ENCODE measurements at regions not wholly inside any gene's neighbourhood (a gene's known extent, or its start where the extent isn't known, plus 50 kb on each side); places are given as distances from the start of the nearest gene placed in this dataset.

DNA sequence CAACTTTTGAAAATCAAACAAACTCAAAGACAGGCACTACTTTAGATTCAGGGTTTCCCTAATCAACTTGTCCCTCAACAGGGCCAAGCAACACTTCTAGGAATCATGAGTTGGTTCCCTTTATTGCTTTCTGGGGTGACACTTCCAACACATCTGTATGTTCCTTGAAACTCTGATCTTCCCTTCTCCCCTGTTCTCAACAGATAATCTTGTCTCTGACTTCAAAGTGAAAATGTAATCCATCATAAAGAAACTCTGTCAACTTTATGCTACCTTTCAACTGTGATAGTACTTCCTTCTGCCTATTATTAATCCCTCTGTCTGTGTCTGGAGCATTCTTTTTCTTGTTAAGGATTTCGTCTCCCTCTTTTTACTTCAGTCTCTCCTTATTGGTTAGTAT is 250.1 kb upstream of the MEF2C start:
- H3K27me3 ChIP-seq = no peaks in the 10 kb centered on the region
- H3K27ac ChIP-seq = no peak overlapping the region
- intact Hi-C loops (cut with DNase I) = no loop called here
- 93 to 98% methylated on average over 1 of the region's 1 CpG for whole genome bisulfite sequencing, 2 donors
- no peak overlapping the region for H3K4me3 ChIP-seq
- no peaks in the 10 kb centered on the region for H3K36me3 ChIP-seq
- TF ChIP-seq POLR2A (IDR thresholded peaks at IDR 0.05) (no peak), POLR2AphosphoS5 (IDR thresholded peaks at IDR 0.05) (no peak), EP300 (IDR thresholded peaks at IDR 0.05) (no peak)
- TF ChIP-seq, protein P1, sequence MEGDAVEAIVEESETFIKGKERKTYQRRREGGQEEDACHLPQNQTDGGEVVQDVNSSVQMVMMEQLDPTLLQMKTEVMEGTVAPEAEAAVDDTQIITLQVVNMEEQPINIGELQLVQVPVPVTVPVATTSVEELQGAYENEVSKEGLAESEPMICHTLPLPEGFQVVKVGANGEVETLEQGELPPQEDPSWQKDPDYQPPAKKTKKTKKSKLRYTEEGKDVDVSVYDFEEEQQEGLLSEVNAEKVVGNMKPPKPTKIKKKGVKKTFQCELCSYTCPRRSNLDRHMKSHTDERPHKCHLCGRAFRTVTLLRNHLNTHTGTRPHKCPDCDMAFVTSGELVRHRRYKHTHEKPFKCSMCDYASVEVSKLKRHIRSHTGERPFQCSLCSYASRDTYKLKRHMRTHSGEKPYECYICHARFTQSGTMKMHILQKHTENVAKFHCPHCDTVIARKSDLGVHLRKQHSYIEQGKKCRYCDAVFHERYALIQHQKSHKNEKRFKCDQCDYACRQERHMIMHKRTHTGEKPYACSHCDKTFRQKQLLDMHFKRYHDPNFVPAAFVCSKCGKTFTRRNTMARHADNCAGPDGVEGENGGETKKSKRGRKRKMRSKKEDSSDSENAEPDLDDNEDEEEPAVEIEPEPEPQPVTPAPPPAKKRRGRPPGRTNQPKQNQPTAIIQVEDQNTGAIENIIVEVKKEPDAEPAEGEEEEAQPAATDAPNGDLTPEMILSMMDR (IDR thresholded peaks at IDR 0.05) = no peak
- DNase-seq = no peak
- H3K4me1 ChIP-seq = no peaks in the 10 kb centered on the region
- H3K9me3 ChIP-seq = no peaks in the 10 kb centered on the region

DNA sequence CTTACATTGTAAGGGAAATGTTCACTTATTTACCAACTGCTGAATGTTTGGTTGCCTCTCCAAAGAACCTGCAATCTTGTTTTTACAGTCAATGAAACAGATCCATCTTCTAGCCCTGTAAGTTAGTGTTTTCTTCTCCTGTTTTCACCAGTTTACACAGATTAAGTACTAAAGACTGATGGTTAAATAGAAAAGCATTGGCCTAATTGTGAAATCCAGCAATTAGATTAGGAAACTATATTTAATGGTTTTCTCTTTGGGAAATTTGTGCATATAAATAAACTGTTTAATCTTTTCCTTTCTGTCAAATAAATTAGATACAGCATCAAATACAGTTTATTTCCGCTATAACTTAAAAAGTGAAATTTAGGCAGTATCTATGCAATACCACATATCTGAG is 247.9 kb upstream of the MEF2C start:
- WGBS, 2 donors = 97% methylated on average over 1 of the region's 1 CpG
- H3K27me3 ChIP-seq = no peaks in the 10 kb centered on the region
- intact Hi-C loops (cut with DNase I) = no loop called here
- no peaks in the 10 kb centered on the region for H3K4me1 ChIP-seq
- no peak for DNase-seq
- no peaks in the 10 kb centered on the region for H3K9me3 ChIP-seq
- H3K36me3 ChIP-seq = no peaks in the 10 kb centered on the region
- no peak for TF ChIP-seq EP300 (IDR thresholded peaks at IDR 0.05)
- TF ChIP-seq, protein P1 (IDR thresholded peaks at IDR 0.05) = no peak
- no peak for TF ChIP-seq POLR2AphosphoS5 (IDR thresholded peaks at IDR 0.05)
- H3K27ac ChIP-seq = no peak overlapping the region
- no peak overlapping the region for H3K4me3 ChIP-seq

DNA sequence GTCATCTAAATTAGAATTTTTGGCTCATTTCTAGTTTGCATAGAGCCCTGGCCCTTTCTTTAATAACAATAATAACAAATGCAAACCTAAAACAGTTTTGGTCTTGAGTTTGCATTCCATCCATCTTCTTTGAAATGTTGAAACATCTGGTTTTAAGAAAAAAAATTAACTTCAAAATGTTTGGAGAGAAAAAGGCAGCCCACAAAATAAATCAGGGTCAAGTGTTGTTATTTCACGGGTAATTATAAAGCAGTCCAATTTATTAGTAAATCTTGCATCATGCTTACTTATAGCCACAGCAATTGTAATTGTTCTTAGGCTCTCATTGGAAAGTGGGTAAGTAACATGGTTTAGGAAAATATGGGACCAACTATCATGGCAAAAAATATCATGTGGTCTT is 247.0 kb upstream of the MEF2C start:
- Histone ChIP-seq H3K27me3 (no peaks in the 10 kb centered on the region), H3K9me3 (no peaks in the 10 kb centered on the region), H3K4me1 (no peaks in the 10 kb centered on the region), H3K27ac (no peak overlapping the region), H3K4me3 (no peak overlapping the region), H3K36me3 (no peaks in the 10 kb centered on the region)
- intact Hi-C loops (cut with DNase I) = no loop called here
- WGBS, 2 donors = 79 to 92% methylated on average over 1 of the region's 1 CpG
- no peak for DNase-seq
- TF ChIP-seq, protein P1 (IDR thresholded peaks at IDR 0.05) = no peak
- no peak for TF ChIP-seq POLR2A (IDR thresholded peaks at IDR 0.05)
- no peak for TF ChIP-seq POLR2AphosphoS5 (IDR thresholded peaks at IDR 0.05)
- TF ChIP-seq EP300 (IDR thresholded peaks at IDR 0.05) = no peak

DNA sequence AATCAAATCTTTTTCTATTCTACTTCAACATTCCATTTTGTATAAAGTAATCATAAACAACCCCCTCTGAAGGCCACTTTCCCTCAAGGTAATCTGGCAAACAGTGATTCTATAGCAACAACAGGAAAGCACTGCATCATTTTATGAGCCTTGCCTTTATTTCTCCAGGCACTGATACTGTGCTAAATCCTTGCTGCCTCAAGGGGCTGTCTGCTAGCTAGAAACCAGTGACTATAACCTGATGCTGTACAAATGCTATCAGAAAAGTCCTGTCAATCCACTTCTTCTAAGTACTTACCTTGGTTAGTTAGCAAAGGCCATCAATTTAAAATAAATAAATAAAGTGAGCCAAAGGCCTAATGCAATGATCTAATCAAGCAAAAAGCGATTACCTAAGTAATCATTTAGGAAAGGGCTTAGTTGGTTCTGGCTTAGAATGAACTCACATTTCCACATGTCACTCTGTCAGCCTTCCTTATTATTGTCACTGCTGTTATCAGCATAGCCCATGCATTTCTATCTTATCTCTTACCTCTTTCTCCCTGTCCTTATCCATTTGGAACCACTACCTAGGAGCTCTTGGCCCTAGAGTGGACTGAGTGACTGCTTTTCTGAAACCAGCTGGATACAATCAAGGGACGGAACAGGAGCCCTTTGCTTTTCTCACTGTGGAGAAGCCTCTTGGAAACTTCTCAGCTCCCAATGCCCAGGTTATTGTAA is 246.1 kb upstream of the MEF2C start:
- TF ChIP-seq EP300 (IDR thresholded peaks at IDR 0.05) = no peak
- no peak for TF ChIP-seq POLR2AphosphoS5 (IDR thresholded peaks at IDR 0.05)
- TF ChIP-seq, protein P1 (IDR thresholded peaks at IDR 0.05) = no peak
- TF ChIP-seq POLR2A (IDR thresholded peaks at IDR 0.05) = no peak
- DNase-seq = no peak
- 92 to 97% methylated on average over 2 of the region's 2 CpGs for WGBS, 2 donors
- no peaks in the 10 kb centered on the region for H3K27me3 ChIP-seq
- H3K9me3 ChIP-seq = no peaks in the 10 kb centered on the region
- no peaks in the 10 kb centered on the region for H3K36me3 ChIP-seq
- no peak overlapping the region for H3K4me3 ChIP-seq
- H3K4me1 ChIP-seq = no peaks in the 10 kb centered on the region
- intact Hi-C loops (cut with DNase I) = no loop called here
- no peak overlapping the region for H3K27ac ChIP-seq

DNA sequence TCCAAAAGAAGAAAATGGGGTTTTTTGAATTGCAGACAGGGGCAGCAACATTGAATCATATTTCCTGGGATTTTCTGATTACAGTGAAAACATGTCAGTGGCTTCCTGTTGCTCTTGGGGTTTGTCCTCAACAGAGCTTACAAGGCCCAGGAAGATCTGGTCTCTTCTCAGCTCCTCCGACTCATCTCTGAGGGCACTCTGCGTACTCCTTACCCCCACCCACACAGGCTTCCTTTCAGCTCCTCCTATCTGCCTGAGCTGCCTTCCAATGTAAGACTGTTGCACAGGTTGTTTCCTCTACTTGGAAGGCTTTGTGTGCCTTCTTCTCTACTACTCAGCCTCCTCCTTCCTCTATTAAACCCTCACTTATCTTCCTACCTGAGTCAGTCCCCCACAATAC is 245.1 kb upstream of the MEF2C start:
- no peak overlapping the region for H3K27ac ChIP-seq
- no peaks in the 10 kb centered on the region for H3K27me3 ChIP-seq
- no peak for TF ChIP-seq POLR2A (IDR thresholded peaks at IDR 0.05)
- intact Hi-C loops (cut with DNase I) = no loop called here
- DNase-seq = no peak
- WGBS, 2 donors = 66 to 79% methylated on average over 2 of the region's 2 CpGs
- no peak overlapping the region for H3K4me3 ChIP-seq
- no peaks in the 10 kb centered on the region for H3K9me3 ChIP-seq
- no peaks in the 10 kb centered on the region for H3K36me3 ChIP-seq
- no peaks in the 10 kb centered on the region for H3K4me1 ChIP-seq
